ENCODE measurements at regions not wholly inside any gene's neighbourhood (a gene's known extent, or its start where the extent isn't known, plus 50 kb on each side); places are given as distances from the start of the nearest gene placed in this dataset.
"Not testable (repeated sequence)": the region's sequence is repeated elsewhere in the genome, so short reads cannot be mapped to it uniquely, and the experiment has no call there.

GRCh38 chr6:169921853-169922824 is 170.7 kb downstream of the ERMARD start:
- no peak for DNase-seq (ENCODE audit: extremely low read depth, low read depth)

GRCh38 chr6:169921217-169921616 is 169.8 kb downstream of the ERMARD start:
- no peak for DNase-seq (ENCODE audit: extremely low read depth, low read depth)

GRCh38 chr6:169920359-169921020 is 169.1 kb downstream of the ERMARD start:
- DNase-seq (ENCODE audit: extremely low read depth, low read depth): no peak

GRCh38 chr6:169918954-169919549 is 167.6 kb downstream of the ERMARD start:
- no peak for DNase-seq (ENCODE audit: extremely low read depth, low read depth)

- DNase-seq (ENCODE audit: extremely low read depth, low read depth): no peak
Measured at GRCh38 chr6:169918239-169918953, 167.0 kb downstream of the ERMARD start.

- no peak for DNase-seq (ENCODE audit: extremely low read depth, low read depth)
Measured at GRCh38 chr6:169917153-169917552, 165.7 kb downstream of the ERMARD start.

- no peak for DNase-seq (ENCODE audit: extremely low read depth, low read depth)
Measured at GRCh38 chr6:169915769-169916550, 164.5 kb downstream of the ERMARD start.

GRCh38 chr6:169913745-169914144 is 162.3 kb downstream of the ERMARD start:
- not testable (repeated sequence) for DNase-seq (ENCODE audit: extremely low read depth, low read depth)

- DNase-seq (ENCODE audit: extremely low read depth, low read depth): no peak
Measured at GRCh38 chr6:169913096-169913638, 161.7 kb downstream of the ERMARD start.

GRCh38 chr6:169912266-169913095 is 161.1 kb downstream of the ERMARD start:
- no peak for DNase-seq (ENCODE audit: extremely low read depth, low read depth)

GRCh38 chr6:169911264-169912263 is 160.1 kb downstream of the ERMARD start:
- no peak for DNase-seq (ENCODE audit: extremely low read depth, low read depth)

GRCh38 chr6:169909113-169909512 is 157.7 kb downstream of the ERMARD start:
- no peak for DNase-seq (ENCODE audit: extremely low read depth, low read depth)

GRCh38 chr6:169908403-169908933 is 157.0 kb downstream of the ERMARD start:
- no peak for DNase-seq (ENCODE audit: extremely low read depth, low read depth)

GRCh38 chr6:169907419-169908115 is 156.1 kb downstream of the ERMARD start:
- DNase-seq (ENCODE audit: extremely low read depth, low read depth): no peak

- DNase-seq (ENCODE audit: extremely low read depth, low read depth): no peak
Measured at GRCh38 chr6:169906688-169907418, 155.4 kb downstream of the ERMARD start.

Data from NCI-H460 (cell line).